Muscle of arm (tissue), 1 donor: ENCODE measurements at regions not wholly inside any gene's neighbourhood (a gene's known extent, or its start where the extent isn't known, plus 50 kb on each side); places are given as distances from the start of the nearest gene placed in this dataset.

Experiments used
- DNase-seq: peaks from one replicate; pipeline ENCODE4 v3.0.0-alpha.2; 2013

DNA sequence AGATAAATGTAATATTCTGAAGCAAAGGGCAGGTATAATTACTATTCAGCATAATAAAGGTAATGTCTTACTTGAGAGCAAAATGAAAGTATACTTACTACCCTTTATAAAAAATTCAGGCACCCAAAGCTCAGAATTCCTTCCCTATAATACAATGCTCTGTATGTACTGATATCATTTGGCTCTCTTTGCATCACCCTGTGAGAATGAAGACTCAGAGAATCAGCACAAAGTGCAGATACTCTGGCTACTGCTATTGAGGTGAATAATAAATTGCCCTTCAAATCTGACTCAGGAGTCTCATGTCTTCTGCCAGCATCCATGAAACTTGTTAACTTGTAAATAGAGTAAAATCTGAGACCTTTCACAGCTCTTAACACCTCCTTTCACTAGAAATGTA lies 108.5 kb upstream of the KCTD3 start:
- no peak for DNase-seq

DNA sequence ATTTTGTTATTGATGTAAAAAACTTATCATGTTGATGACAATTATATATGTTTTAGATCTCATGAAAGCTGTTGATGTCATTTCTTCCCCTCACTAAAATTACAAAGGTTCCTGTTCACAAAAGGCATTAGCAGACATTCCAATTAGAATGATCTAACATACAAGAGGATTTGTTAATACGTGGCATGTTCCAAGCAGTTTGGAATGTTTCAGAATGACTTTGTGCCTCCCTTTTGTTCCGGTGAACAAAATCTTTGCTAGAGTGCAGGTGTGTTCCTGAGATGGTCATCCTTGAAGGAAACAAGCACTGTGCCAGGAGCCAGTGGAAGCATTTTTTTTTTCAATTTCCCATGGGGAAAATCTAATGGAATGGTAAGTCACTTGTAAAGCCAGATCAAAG lies 108.0 kb upstream of the KCTD3 start:
- no peak for DNase-seq

DNA sequence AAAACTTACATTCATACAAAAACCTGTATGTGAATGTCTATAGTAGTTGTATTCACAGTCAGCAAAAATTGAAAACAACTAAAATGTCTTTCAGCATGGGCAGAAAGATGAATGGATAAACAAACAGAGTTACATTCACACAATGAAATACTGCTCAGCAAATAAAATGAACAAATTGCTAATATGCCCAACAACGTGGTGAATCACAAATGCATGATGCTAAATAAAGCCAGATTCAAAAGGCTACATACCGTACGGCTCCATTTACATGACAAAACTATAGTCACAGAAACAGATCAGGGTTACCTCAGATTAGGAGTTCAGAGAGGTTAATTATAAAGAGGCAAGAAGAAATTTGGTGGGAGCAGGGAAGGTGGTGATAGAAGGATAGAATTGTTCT lies 100.7 kb upstream of the KCTD3 start:
- DNase-seq = no peak

DNA sequence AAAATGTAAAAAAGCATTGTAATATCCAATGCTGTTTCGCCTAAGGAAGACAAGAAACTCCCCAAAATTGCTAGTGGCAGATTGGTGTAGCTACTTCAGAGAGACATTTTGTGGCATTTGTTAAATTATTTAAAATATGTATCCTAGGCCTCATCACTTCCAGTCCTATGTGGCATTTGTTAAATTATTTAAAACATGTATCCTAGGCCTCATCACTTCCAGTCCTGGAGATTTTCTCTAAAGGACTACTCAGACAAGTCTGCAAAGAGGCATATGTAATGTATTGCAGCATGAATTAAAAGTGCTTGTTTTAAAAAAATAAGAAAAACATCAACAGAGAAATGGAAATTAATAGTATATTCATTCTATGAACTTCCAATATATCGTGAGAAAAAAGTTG lies 95.6 kb upstream of the KCTD3 start:
- DNase-seq = no peak

DNA sequence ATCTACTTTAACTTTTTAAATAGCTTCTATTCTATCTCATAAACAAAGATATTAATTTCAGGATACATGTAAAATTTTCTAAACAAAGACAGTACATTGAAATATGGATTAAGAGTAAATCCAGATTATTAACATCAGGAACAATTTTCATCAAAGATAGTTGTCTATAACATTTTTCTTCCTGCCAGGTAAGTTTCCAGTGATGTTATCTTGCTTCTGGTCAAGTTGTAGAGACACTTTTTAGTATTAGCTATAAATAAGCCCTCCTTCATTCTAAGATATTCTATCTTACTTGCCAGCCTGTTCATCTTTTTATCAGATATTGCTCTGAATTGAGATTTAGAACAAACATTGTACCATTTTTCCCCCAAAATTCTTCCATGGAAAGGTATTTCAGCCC lies 94.4 kb upstream of the KCTD3 start:
- no peak for DNase-seq

DNA sequence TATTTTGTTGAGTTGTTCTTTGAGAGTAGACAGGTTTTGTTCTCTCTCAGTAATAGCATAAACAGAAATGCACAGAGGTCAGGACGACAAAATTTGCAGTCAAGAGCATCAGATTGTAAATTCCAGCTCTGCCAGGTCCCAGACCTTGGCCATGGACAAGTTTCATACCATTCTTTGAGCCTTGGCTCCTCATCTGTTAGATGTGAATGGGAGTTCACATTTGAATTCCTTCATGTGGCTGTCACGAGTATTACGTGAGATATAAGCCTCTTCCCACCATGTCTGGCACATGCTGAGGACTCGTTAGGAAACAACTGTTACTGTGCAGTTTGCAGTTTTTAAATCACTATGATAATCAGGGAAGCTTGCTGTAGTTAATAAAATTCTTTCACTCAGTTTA lies 93.2 kb upstream of the KCTD3 start:
- DNase-seq = no peak

DNA sequence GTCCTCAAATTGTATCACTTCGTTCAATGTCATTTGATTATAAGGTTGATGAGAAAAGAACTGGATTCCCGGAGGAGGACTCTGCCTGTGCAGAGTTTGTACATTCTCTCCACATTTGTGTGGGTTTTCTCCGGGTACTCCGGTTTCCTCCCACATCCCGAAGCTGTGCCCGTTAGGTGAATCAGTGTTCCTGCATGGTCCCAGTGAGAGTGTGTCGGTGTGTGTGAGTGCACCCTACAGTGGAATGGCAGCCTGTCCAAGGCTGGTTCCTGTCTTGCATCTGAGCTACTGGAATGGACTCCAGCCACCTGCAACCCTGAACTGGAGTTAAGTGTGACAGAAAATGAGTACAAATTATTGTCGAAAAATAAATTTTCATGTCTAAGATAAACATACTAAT lies 92.2 kb upstream of the KCTD3 start:
- DNase-seq = no peak

DNA sequence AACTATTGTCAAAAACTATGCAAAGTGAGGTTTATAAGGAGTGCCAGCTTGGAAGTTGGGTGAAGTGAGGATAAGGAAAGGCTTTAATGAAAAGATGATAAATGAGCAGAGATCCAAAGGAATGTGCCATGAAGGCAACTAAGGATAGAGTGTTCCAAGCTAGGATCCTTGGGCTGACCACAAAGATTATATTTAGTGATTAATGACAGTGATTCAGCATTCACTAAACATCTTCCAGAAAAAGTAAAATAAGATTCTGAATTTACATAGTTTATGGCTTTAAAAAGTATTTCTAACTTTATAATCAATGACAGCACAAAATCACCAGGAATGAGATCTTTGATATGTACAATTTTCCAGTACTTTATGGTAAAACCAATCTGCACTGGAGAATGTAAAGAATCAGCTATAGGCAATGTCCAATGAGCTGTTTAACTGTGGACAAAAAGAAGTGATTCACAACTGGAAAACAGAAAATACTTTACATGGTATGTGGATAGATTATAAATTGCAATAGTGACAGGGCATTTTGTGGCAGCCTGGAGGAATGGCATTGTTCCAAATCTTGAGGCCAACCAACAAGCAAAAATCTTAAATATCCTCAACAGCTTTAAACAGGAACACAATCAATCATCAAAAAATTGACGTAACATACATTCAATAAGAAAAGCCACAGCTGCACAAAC lies 91.2 kb upstream of the KCTD3 start:
- no peak for DNase-seq

DNA sequence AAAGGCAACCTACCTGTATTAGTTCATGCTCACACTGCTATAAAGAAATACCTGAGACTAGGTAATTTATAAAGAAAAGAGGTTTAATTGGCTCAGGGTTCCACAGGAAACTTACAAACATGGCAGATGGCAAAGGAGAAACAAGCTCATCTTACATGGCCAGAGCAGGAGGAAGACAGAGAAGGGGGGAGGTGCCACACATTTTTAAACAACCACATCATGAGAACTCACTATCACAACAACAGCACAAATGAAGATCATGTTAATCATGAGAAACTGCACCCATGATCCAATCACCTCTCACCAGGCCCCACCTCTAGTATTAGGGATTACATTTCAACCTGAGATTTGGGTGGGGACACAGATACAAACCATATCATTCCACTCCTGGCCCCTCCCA lies 90.6 kb upstream of the KCTD3 start:
- DNase-seq = no peak

DNA sequence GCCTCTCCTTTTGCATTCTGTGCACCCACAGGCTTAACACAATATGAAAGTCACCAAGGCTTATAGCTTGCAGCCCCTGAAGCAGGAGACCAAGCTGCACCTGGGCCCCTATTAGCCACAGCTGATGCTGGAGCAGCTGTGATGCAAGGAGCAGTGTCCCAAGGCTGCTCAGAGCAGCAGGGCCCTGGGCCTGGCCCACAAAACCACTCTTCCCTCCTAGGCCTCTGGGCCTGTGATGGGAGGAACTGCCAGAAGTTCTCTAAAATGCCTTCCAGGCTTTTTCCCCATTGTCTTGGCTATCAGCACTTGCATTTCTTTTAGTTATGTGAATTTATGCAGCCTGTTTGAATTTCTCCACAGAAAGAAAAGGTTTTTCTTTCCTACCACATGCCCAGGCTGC lies 89.5 kb upstream of the KCTD3 start:
- DNase-seq = no peak

DNA sequence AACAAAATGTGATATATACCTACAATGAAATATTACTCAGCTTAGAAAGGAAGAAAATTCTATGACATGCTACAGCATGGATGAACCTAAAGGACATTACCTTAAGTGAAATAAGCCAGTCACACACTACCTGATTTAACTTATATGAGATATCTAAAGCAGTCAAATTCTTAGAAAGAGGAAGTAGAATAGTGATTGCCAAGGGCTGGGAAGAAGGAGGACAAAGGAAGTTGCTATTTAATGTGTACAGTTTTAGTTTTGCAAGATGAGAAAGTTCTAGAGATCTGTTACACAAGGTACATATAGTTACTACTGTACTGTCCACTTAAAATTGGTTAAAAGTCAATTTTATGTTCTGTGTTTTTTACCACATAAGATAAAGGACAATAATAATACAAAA lies 87.5 kb upstream of the KCTD3 start:
- DNase-seq = no peak

DNA sequence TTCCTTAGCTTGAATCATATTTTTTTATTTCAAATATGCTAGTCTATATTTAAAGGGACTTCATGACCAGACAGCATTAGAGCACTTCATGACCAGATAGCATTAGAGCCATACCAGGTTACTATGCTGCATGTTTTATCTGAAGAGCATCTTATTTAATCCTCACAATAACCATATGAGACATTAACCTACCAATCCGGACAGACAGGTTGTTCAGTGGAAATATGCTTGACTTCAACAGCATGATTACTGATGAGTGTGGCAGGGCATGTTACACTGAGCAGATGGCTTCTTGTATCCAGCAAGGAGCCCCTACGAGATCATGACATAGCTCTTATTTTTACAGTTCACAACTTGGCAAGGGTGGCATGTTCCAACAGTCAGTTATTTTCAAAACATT lies 85.0 kb upstream of the KCTD3 start:
- no peak for DNase-seq

DNA sequence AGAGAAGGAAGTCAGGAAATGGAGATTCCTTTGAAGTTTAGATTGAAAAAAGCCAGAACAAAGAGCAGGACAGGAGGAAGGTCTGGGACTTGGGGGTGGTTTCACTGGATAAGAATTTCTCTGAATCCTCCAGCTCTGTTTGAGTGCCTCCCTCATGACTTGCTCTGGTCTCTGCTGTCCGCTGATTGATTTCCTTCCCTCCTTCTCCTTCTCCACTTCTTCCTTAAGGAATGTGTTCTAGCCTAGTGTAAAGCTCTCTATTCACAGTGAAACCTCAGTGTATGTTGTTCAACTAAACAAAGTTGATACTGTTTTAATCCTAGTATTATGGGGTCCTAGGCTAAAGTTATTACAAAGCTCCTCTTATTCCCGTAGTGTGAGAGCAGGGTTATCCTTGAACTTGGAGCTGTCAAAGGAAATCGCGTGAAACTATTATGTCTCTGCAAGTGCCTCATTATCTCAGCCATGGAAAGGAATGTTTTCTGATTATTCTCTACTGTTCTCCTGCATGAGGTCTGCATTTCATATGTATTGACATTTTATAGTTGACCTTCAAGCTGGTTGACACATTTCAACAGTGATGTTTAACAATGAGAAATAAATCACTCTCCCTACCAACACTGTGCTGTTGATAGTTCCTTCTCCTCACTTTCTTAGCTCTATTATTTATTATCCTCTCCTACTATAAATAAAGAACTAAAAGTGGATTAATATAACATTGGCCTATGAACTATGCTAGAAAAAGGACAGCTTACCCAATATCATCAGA lies 82.7 kb upstream of the KCTD3 start:
- DNase-seq = no peak

DNA sequence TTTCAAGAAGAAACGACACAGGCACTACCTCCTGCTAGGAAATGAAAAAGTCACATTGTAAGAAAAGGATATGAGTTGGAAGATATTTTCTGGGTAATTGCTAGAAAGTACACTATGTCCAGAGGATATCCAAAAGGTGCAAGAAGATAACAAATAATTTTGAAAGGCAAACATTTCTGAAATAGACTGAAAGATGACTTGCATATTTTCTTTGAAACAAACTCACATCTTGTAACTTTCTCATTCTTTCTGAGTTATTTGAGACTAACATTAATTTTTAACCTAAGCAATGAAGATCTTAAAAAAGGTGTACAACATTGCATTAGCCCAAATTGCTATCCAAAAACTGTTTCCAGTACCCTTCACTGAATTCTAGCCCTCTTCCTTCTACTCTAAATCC lies 79.6 kb upstream of the KCTD3 start:
- DNase-seq = no peak

DNA sequence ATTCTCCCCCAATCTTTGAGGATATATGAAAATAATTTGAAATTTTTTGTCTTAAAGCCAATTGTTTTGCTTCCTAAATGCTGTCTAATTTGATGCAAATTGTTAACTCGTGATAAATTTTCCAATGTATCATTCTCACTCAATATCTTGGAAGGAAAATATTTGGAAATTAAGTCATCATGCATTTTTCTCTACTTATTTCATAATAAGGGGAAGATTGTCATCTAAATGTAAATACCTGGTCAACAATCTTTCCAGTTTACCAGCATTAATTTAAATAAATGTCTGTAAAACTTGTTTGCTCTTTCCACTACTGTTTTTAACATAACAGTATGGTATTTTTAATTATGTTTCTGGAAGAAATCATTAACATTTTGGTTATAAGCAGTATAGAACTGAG lies 78.3 kb upstream of the KCTD3 start:
- DNase-seq = no peak

DNA sequence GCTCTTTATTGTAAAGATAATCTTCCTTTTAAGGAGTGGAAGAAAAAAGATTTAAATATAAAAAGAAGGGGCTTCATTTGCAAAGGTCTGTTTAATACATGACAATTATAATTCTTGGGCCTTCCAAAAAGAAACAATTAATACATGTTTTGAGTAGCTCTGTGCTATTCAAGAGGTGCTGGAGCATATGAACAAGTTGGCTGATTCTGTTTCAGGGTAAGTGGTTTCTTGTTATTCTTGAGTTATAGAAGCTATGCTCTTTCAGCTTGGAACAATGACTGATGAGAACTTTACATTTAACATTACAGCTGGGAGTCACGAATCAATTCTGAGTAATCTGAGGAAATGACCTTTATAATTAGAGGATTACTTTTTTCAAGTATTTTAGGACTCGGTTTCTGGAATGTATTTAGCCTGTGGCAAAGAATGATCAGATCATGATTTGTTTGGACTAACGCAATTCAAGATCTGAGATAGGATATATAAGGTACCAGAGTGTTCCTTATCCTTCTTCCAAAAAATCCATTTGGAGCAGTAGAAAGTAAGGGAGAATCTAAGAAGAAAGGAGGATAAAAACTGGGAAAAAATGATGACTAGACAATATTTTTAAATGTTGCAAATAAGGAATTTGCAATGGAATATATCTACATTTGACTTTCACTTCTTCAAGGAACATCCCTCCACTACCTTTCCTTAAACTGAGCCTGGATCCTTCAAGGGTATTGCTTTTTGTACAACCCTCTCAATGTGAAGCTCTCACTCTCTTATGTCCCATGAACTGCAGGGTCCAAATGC lies 77.1 kb upstream of the KCTD3 start:
- DNase-seq = no peak

DNA sequence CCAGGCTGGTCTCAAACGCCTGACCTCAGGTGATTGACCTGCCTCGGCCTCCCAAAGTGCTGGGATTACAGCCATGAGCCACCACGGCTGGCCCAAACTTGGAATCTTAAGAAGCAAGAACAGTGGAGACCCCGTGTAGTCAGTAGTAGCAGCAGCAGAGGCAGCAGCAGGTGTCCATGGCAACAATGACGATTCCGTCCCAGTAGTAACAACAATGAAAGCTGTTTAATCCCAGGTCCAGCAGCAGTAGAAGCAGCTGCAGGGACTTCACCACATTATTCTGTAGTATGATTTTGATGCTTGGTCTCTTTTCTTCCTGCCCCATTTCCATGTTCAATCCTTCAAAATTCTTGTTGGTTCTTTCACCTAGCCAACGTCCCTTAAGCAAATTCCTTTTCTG lies 69.6 kb upstream of the KCTD3 start:
- DNase-seq = peak; percentile 4

DNA sequence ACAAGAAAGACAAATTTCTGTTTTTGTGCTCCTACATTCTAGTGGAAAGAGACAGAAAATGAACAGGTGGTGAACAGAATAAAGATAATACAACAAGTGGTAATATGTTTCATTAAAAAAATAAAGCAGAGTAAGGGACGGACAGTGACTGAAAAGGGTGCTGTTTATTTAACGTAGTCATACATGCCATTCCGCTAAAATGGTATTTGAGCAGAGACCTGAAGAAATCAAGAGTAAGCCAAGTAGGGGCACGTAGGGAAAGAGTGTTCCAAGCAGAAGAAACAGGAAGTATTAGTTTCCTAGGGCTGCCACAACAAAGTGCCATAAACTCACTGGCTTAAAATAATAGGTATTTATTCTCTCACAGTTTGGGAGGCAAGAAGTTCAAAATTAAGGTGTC lies 65.6 kb upstream of the KCTD3 start:
- no peak for DNase-seq

DNA sequence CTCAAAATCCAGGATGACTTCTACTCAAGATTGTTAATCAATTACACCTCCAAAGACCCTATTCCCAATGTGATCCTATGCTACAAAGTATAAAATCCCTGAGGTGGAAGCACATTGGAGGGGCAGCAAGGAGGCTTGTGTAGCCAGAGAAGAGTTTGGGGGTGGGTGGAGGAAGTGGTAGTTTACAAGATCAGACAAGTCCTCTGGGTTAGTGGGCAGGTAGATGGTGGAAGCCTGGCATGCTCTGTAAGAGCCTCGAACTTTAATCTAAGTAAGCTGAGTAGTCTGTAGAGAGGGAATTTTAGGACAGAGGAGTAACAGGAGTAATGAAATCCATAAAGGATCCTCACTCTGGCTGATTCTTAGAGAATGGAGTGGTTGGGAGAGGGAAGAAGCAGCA lies 65.0 kb upstream of the KCTD3 start:
- DNase-seq = no peak

DNA sequence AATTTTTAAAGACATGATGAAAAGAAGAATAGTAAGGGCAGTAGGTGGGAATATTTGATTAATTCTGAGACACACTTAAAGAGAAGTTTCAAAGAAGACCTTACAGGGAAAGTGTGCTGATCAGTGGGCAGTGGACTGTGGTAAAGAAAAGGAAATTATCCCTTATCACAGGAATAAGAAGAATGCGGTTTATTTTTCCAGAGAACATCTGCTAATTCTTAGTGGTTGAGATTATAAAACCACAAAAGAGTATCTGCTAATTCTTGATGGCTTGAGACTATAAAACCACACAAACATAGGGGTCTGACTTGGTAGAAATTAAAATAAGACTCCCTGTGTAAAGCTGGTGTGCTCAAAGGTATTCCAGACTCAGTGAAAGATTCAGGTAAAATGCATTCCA lies 60.0 kb upstream of the KCTD3 start:
- DNase-seq = no peak

DNA sequence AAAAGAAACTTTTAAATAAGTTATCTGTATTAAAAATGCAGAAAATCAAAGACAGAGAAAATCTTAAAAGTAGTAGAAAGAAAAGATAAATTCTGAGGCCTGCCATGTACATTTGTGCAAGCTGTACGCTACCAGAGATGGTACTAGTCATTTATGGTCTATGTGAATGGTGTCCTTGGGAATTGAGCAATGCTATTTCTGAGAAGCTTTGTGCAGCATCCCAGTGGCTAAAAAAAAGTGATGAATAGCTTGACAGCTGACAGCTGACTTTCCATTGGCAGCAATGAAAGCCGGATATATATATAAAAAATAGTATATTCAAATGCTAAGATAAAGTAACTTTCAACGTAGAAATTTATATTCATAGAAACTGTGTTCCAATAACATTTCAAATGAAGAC lies 58.8 kb upstream of the KCTD3 start:
- no peak for DNase-seq
